Activated CD4-positive, alpha-beta memory T cell treated with anti-CD3 and anti-CD28 coated beads for 36 hours (primary cell): ENCODE measurements at regions not wholly inside any gene's neighbourhood (a gene's known extent, or its start where the extent isn't known, plus 50 kb on each side); places are given as distances from the start of the nearest gene placed in this dataset.

Experiments
- CTCF ChIA-PET: fragments of 350-600 bp; sonication (Branson Sonifier 250); formaldehyde crosslinking; loops from one replicate; lab custom pipeline; 2021; ENCODE audit warnings: antibody characterized with exemption, inconsistent platforms; lab: Charles Lee
- POLR2A ChIA-PET: fragments of 350-600 bp; sonication (Branson Sonifier 250); formaldehyde crosslinking; loops from one replicate; lab custom pipeline; 2021; ENCODE audit warnings: antibody characterized with exemption; lab: Charles Lee
- DNase-seq: peaks from one replicate; pipeline ENCODE4 v3.0.0-alpha.2; 2020
- H3K27ac Mint-ChIP-seq: one replicate; pipeline ENCODE4 v1.8.0; 2021; ENCODE audit warnings: mixed read lengths
- H3K27me3 Mint-ChIP-seq: one replicate; pipeline ENCODE4 v1.8.0; 2021; ENCODE audit warnings: mixed read lengths
- H3K36me3 Mint-ChIP-seq: one replicate; pipeline ENCODE4 v1.8.0; 2021; ENCODE audit warnings: mixed read lengths
- H3K4me1 Mint-ChIP-seq: one replicate; pipeline ENCODE4 v1.8.0; 2021; ENCODE audit warnings: low read depth, mixed read lengths
- H3K4me3 Mint-ChIP-seq: one replicate; pipeline ENCODE4 v1.8.0; 2021; ENCODE audit warnings: mild to moderate bottlenecking, mixed read lengths
- H3K9me3 Mint-ChIP-seq: one replicate; pipeline ENCODE4 v1.8.0; 2021; ENCODE audit warnings: mixed read lengths
- intact Hi-C: fragments of 100-400 bp; cut with micrococcal nuclease; formaldehyde crosslinking; loops from one replicate; pipeline ENCODE4 v1.15.1; 2023

GRCh38 chr9:4435197-4435596 is 55.1 kb upstream of the SLC1A1 start:
- no peaks in the 10 kb centered on the region for H3K4me1 Mint-ChIP-seq
- ChIA-PET CTCF (no interaction called here), POLR2A (no interaction called here)
- no peak overlapping the region for H3K4me3 Mint-ChIP-seq
- intact Hi-C loops: no loop called here
- H3K27me3 Mint-ChIP-seq: peaks cover 2% of the 10 kb centered on the region
- H3K36me3 Mint-ChIP-seq: no peaks in the 10 kb centered on the region
- peaks cover 5% of the 10 kb centered on the region for H3K9me3 Mint-ChIP-seq
- no peak for DNase-seq
- no peak overlapping the region for H3K27ac Mint-ChIP-seq

- H3K27me3 Mint-ChIP-seq: peaks cover 2% of the 10 kb centered on the region
- no peaks in the 10 kb centered on the region for H3K36me3 Mint-ChIP-seq
- ChIA-PET CTCF (no interaction called here), POLR2A (no interaction called here)
- intact Hi-C loops: no loop called here
- no peak overlapping the region for H3K27ac Mint-ChIP-seq
- no peak for DNase-seq
- no peak overlapping the region for H3K4me3 Mint-ChIP-seq
- no peaks in the 10 kb centered on the region for H3K4me1 Mint-ChIP-seq
- no peaks in the 10 kb centered on the region for H3K9me3 Mint-ChIP-seq
Observed at GRCh38 chr9:4433379-4433778, 56.9 kb upstream of the SLC1A1 start.

- Mint-ChIP-seq H3K4me1 (no peaks in the 10 kb centered on the region), H3K9me3 (no peaks in the 10 kb centered on the region), H3K27me3 (peaks cover 2% of the 10 kb centered on the region), H3K27ac (no peak overlapping the region), H3K4me3 (no peak overlapping the region), H3K36me3 (no peaks in the 10 kb centered on the region)
- CTCF ChIA-PET: no interaction called here
- DNase-seq: no peak
- POLR2A ChIA-PET: no interaction called here
- intact Hi-C loops: no loop called here
Observed at GRCh38 chr9:4430432-4431261, 59.6 kb upstream of the SLC1A1 start.

GRCh38 chr9:4425319-4426045 is 64.8 kb upstream of the SLC1A1 start:
- Mint-ChIP-seq H3K36me3 (no peaks in the 10 kb centered on the region), H3K27ac (no peak overlapping the region), H3K27me3 (no peaks in the 10 kb centered on the region), H3K4me3 (no peak overlapping the region), H3K4me1 (peaks cover 3% of the 10 kb centered on the region), H3K9me3 (no peaks in the 10 kb centered on the region)
- intact Hi-C loops: no loop called here
- ChIA-PET CTCF (interaction anchor here (1.6 kb wide), 1 partner anchor 179 kb away, joined by 3 read pairs; no protein-coding TSS in a partner anchor), POLR2A (no interaction called here)
- no peak for DNase-seq

GRCh38 chr9:4424891-4425290 is 65.4 kb upstream of the SLC1A1 start:
- no peak overlapping the region for H3K4me3 Mint-ChIP-seq

GRCh38 chr9:4424038-4424437 is 66.2 kb upstream of the SLC1A1 start:
- intact Hi-C loops: no loop called here
- H3K27ac Mint-ChIP-seq: no peak overlapping the region
- no peak overlapping the region for H3K4me3 Mint-ChIP-seq
- no peaks in the 10 kb centered on the region for H3K9me3 Mint-ChIP-seq
- no peak for DNase-seq
- CTCF ChIA-PET: no interaction called here
- no peaks in the 10 kb centered on the region for H3K27me3 Mint-ChIP-seq
- H3K4me1 Mint-ChIP-seq: peaks cover 3% of the 10 kb centered on the region
- POLR2A ChIA-PET: no interaction called here
- no peaks in the 10 kb centered on the region for H3K36me3 Mint-ChIP-seq

More at GRCh38 chr9:4424891-4425290, 65.4 kb upstream of the SLC1A1 start:
- H3K36me3 Mint-ChIP-seq: no peaks in the 10 kb centered on the region
- intact Hi-C loops: no loop called here
- H3K9me3 Mint-ChIP-seq: no peaks in the 10 kb centered on the region
- H3K27ac Mint-ChIP-seq: no peak overlapping the region
- peaks cover 3% of the 10 kb centered on the region for H3K4me1 Mint-ChIP-seq
- DNase-seq: no peak
- H3K27me3 Mint-ChIP-seq: no peaks in the 10 kb centered on the region
- CTCF ChIA-PET: no interaction called here
- POLR2A ChIA-PET: no interaction called here

GRCh38 chr9:4423207-4423610 is 67.1 kb upstream of the SLC1A1 start:
- no peak for DNase-seq
- no peaks in the 10 kb centered on the region for H3K36me3 Mint-ChIP-seq
- intact Hi-C loops: no loop called here
- no peaks in the 10 kb centered on the region for H3K9me3 Mint-ChIP-seq
- no peak overlapping the region for H3K4me3 Mint-ChIP-seq
- peaks cover 3% of the 10 kb centered on the region for H3K4me1 Mint-ChIP-seq
- no peaks in the 10 kb centered on the region for H3K27me3 Mint-ChIP-seq
- no peak overlapping the region for H3K27ac Mint-ChIP-seq
- POLR2A ChIA-PET: no interaction called here
- CTCF ChIA-PET: no interaction called here

GRCh38 chr9:4422495-4422894 is 67.8 kb upstream of the SLC1A1 start:
- no peak for DNase-seq
- H3K4me3 Mint-ChIP-seq: no peak overlapping the region
- H3K36me3 Mint-ChIP-seq: no peaks in the 10 kb centered on the region
- ChIA-PET CTCF (no interaction called here), POLR2A (no interaction called here)
- intact Hi-C loops: no loop called here
- no peaks in the 10 kb centered on the region for H3K9me3 Mint-ChIP-seq
- no peak overlapping the region for H3K27ac Mint-ChIP-seq
- H3K4me1 Mint-ChIP-seq: peaks cover 3% of the 10 kb centered on the region
- no peaks in the 10 kb centered on the region for H3K27me3 Mint-ChIP-seq

- intact Hi-C loops: no loop called here
- Mint-ChIP-seq H3K36me3 (no peaks in the 10 kb centered on the region), H3K9me3 (no peaks in the 10 kb centered on the region), H3K27me3 (no peaks in the 10 kb centered on the region), H3K4me3 (no peak overlapping the region), H3K4me1 (peaks cover 3% of the 10 kb centered on the region), H3K27ac (no peak overlapping the region)
- ChIA-PET POLR2A (no interaction called here), CTCF (no interaction called here)
- DNase-seq: no peak
Observed at GRCh38 chr9:4421847-4422246, 68.4 kb upstream of the SLC1A1 start.

GRCh38 chr9:4420351-4420750 is 69.9 kb upstream of the SLC1A1 start:
- Mint-ChIP-seq H3K4me3 (no peak overlapping the region), H3K27ac (no peak overlapping the region), H3K27me3 (no peaks in the 10 kb centered on the region), H3K4me1 (peaks cover 3% of the 10 kb centered on the region), H3K36me3 (no peaks in the 10 kb centered on the region), H3K9me3 (no peaks in the 10 kb centered on the region)
- intact Hi-C loops: no loop called here
- ChIA-PET POLR2A (no interaction called here), CTCF (no interaction called here)
- no peak for DNase-seq

- no peaks in the 10 kb centered on the region for H3K27me3 Mint-ChIP-seq
- POLR2A ChIA-PET: no interaction called here
- CTCF ChIA-PET: no interaction called here
- H3K27ac Mint-ChIP-seq: no peak overlapping the region
- H3K36me3 Mint-ChIP-seq: no peaks in the 10 kb centered on the region
- DNase-seq: no peak
- intact Hi-C loops: no loop called here
- H3K4me1 Mint-ChIP-seq: peaks cover 3% of the 10 kb centered on the region
- no peaks in the 10 kb centered on the region for H3K9me3 Mint-ChIP-seq
- H3K4me3 Mint-ChIP-seq: no peak overlapping the region
Observed at GRCh38 chr9:4417578-4418325, 72.5 kb upstream of the SLC1A1 start.

- no peak overlapping the region for H3K27ac Mint-ChIP-seq
- H3K36me3 Mint-ChIP-seq: no peaks in the 10 kb centered on the region
- DNase-seq: no peak
- H3K4me1 Mint-ChIP-seq: no peaks in the 10 kb centered on the region
- H3K4me3 Mint-ChIP-seq: no peak overlapping the region
- POLR2A ChIA-PET: no interaction called here
- CTCF ChIA-PET: no interaction called here
- intact Hi-C loops: no loop called here
- no peaks in the 10 kb centered on the region for H3K27me3 Mint-ChIP-seq
- no peaks in the 10 kb centered on the region for H3K9me3 Mint-ChIP-seq
Observed at GRCh38 chr9:4416467-4416866, 73.8 kb upstream of the SLC1A1 start.
